Astrocyte (in vitro differentiated cells and primary cell): ENCODE measurements at regions not wholly inside any gene's neighbourhood (a gene's known extent, or its start where the extent isn't known, plus 50 kb on each side); places are given as distances from the start of the nearest gene placed in this dataset.

Experiments
- EZH2 ChIP-seq: IDR thresholded peaks from 2 replicates; pipeline ENCODE4 v1.6.1; 2012; ENCODE audit warnings: mild to moderate bottlenecking, low read length, inconsistent platforms; ENCODE audit not compliant: insufficient read depth
- TF ChIP-seq, protein P1 (sequence below): IDR thresholded peaks from 2 replicates; pipeline ENCODE4 v1.5.1; 2011; ENCODE audit warnings: low read depth, mild to moderate bottlenecking, inconsistent platforms, low read length, moderate library complexity; ENCODE audit not compliant: insufficient read depth

DNA sequence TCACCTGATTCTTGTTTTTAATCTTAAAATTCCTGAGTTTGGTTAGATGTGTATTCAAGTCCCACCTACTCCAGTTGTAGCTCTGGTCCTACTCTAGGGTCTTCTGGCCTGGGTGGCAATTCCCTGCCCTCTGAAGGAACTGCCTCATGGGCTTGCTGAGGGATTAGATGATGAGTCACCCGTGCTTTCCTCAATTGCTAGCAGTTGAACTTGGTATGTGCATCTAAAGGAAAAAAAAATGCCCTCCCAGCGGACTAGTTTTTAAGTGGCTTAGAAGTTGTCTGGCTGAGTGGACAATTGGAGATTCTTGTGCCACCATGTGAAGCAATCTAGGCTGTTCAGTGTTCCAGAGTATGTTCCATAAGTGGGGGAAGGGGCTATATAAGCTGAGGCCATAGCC is 127.0 kb downstream of the CCNG2 start:
- TF ChIP-seq EZH2: no peak
- TF ChIP-seq, protein P1, sequence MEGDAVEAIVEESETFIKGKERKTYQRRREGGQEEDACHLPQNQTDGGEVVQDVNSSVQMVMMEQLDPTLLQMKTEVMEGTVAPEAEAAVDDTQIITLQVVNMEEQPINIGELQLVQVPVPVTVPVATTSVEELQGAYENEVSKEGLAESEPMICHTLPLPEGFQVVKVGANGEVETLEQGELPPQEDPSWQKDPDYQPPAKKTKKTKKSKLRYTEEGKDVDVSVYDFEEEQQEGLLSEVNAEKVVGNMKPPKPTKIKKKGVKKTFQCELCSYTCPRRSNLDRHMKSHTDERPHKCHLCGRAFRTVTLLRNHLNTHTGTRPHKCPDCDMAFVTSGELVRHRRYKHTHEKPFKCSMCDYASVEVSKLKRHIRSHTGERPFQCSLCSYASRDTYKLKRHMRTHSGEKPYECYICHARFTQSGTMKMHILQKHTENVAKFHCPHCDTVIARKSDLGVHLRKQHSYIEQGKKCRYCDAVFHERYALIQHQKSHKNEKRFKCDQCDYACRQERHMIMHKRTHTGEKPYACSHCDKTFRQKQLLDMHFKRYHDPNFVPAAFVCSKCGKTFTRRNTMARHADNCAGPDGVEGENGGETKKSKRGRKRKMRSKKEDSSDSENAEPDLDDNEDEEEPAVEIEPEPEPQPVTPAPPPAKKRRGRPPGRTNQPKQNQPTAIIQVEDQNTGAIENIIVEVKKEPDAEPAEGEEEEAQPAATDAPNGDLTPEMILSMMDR: no peak
